GM12864 (cell line): ENCODE measurements at regions not wholly inside any gene's neighbourhood (a gene's known extent, or its start where the extent isn't known, plus 50 kb on each side); places are given as distances from the start of the nearest gene placed in this dataset.

Experiments used
- DNase-seq: peaks from one replicate; pipeline ENCODE4 v3.0.0-alpha.2; 2011; ENCODE audit warnings: low read depth
- H3K4me3 ChIP-seq: 2 replicates; pipeline ENCODE4 v1.5.1; 2011; ENCODE audit warnings: mild to moderate bottlenecking, low read depth, low read length, control low read depth
- TF ChIP-seq, protein P1 (sequence below): IDR thresholded peaks from 2 replicates; pipeline ENCODE4 v1.5.1; 2011; ENCODE audit warnings: low read depth, mild to moderate bottlenecking, moderate library complexity, low read length, control low read depth, inconsistent platforms; ENCODE audit errors: missing control alignments

DNA sequence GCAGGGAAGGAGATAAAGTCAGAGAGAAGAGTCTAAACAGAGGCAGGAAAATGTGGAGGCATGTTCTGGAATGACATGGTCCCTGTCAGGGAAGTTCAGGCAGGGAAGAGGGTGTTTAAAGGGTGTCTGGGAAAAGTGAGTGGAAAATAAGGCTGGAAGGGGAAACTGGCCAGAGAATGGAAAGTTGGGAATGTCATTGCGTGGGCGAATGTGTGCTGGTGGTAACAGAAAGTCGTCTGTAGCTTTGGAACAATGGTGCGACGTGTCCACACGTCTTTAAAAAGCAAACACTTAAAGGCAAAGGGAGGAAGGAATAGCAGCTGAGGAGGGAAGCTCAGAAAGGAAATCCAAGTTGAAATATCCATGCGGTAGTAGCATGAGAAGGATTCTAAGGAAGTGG, 469.5 kb upstream of the SALL3 start:
- no peak for DNase-seq
- TF ChIP-seq, protein P1, sequence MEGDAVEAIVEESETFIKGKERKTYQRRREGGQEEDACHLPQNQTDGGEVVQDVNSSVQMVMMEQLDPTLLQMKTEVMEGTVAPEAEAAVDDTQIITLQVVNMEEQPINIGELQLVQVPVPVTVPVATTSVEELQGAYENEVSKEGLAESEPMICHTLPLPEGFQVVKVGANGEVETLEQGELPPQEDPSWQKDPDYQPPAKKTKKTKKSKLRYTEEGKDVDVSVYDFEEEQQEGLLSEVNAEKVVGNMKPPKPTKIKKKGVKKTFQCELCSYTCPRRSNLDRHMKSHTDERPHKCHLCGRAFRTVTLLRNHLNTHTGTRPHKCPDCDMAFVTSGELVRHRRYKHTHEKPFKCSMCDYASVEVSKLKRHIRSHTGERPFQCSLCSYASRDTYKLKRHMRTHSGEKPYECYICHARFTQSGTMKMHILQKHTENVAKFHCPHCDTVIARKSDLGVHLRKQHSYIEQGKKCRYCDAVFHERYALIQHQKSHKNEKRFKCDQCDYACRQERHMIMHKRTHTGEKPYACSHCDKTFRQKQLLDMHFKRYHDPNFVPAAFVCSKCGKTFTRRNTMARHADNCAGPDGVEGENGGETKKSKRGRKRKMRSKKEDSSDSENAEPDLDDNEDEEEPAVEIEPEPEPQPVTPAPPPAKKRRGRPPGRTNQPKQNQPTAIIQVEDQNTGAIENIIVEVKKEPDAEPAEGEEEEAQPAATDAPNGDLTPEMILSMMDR: no peak

DNA sequence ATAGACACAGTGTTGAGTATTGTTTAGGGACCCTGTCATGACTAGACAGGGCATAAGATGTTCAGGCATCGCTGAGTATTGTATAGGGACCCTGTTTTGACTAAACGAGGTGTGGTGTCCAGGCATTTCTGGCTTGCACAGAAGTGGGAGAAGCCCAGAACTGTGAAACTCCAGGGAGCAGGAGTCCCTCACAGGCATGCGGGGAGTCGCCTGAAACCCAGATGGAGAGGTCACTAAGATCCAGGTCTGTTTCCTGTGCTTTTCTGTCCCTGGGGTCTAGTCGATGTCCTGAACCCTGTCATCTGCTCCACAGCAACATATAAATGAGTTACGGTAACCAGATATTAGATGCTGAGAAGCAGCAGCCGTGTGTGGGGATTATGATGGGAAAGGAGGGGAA, 469.0 kb upstream of the SALL3 start:
- TF ChIP-seq, protein P1: no peak
- DNase-seq: no peak
- no peak overlapping the region for H3K4me3 ChIP-seq

More for the DNA sequence above, 469.5 kb upstream of the SALL3 start:
- H3K4me3 ChIP-seq: no peak overlapping the region

DNA sequence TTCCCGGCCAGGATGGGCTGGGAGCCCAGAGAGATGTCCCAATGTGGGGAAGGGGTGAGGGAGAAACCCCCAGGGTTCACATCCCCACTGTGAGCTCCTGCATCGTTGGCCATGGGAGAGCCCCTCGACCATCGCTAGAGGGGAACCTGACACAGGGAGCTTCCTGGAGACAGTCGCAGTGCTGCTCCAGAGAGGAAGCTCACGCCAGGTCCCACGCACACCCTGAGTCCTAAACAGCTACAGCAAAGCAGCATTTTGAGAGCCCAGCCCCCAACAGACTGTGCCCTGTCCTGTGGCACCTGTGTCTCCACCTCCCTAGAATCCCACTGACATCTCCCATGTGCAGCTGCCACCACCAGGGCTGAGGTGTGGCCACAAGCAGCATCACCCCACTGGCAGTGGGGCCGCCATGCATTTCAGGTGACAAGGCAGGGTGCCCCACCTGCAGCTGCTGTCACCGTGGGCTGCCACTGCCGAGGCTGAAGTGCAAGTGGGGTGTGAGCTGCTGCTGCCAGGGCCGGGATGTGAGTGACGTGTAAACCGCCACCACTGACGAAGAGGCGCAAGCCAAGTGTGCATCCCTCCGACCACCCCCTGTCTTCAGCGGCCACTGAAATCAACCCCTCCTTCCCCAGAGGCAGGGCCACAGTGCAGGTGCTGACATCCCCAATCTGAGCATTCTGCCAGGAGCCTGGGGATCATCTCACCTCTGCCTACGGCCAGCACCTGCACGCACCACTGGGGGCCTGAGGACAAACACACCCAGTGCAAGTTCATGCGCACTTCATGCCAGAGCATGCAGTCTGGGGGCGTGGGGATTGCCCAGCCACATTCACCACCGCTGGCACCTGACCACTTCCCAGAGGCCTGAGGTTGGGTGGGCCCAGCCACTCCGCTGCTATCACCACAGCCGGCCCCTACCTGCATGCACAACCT, 467.7 kb upstream of the SALL3 start:
- no peak for DNase-seq
- H3K4me3 ChIP-seq: no peak overlapping the region
- TF ChIP-seq, protein P1: no peak

DNA sequence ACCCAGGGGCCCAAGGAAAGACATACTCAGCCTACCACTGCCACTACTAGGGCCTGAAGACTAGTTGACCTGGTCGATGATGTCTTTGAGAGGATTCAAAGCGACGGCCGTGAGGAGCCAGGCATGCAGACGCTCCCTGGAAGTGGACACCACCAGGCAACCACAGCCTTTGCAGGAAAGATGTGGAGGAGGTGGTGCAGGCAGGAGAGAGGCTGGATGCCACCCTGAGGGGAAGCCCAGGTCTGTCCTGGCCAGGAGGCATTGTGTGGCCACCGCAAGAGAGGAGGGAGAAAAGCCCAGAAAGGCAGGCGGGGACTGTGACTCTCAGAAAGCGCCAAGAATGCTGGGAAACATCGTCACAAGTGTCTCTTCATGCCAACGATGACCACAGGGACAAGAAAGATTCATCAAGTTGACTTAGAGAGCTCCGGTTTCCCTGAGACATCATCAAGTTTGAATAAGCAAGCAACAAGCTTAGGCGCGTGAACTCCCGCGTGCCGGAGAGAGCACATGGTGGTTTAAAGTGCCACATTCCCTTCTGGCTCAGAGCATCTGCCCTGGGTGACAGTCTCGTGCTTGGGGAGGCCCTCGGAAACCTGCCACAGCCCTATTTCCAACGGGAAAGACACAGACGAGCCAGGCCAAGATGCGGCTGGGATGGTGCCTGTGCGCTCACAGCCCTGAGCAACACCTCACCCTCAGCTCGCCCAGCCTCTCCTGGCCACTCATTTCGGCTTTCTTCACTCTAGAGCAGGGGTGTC, 464.5 kb upstream of the SALL3 start:
- DNase-seq: no peak
- TF ChIP-seq, protein P1: no peak
- no peak overlapping the region for H3K4me3 ChIP-seq

DNA sequence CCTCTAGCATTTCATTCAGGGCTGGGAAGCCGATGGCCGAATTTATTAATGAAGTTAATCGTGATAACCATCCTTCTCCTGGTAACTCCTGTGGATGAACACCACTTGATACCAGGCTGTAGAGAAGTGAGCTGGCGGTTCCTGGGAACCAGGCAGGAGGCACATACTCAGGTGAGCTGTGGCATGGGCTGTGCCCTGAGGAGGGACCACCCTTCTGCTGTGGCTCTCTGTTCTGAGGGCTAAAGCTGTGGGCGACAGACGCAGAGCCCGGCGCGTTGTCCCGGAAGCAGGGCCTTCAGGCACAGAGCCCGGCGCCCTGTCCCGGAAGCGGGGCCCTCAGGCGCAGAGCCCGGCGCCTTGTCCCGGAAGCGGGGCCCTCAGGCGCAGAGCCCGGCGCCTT, 462.3 kb upstream of the SALL3 start:
- TF ChIP-seq, protein P1: no peak
- DNase-seq: no peak
- H3K4me3 ChIP-seq: no peak overlapping the region

DNA sequence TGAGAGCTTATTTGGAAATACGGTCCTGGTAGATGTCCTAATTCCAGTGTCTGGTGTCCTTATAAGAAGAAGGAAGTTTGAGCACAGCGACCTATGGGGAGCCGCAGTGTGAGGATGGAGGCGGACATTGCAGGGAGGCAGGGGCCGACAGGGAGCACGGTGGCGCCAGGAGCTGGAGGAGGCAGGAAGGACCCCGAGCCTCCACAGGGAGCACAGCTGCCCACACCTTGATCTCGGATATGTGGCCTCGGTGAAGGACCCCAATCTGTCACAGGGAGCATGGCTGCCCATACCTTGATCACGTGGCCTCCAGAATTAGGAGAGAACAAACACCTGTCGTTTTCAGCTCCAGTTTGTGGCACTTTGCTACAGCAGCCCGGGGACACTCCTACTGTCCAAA, 461.6 kb upstream of the SALL3 start:
- no peak overlapping the region for H3K4me3 ChIP-seq
- no peak for DNase-seq
- TF ChIP-seq, protein P1: no peak
